ENCODE measurements at regions not wholly inside any gene's neighbourhood (a gene's known extent, or its start where the extent isn't known, plus 50 kb on each side); places are given as distances from the start of the nearest gene placed in this dataset.

DNA sequence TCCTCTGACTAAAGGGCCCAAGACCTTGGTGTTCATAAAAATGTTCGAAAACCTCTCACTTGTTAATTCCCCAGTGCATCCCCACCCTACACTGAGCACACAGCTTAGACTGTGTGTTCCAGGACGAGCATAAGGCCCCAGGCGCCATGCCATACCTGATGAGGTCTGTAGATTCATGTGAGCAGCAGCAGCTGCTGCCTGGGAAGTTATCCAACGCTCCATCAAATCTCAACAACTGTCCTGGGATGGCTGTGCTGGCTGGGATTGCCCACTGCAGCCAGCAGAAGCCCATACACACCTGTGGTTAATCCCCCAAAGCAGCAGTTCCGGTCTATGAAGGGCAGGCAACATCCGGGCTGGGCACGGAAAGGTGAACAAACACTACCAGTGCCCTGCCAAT, 391.2 kb downstream of the IL20RB start:
- no peaks in the 10 kb centered on the region for H3K27me3 ChIP-seq (ENCODE audit: insufficient read depth, low read depth, low read length)
- no peaks in the 10 kb centered on the region for H3K9me2 ChIP-seq (ENCODE audit: insufficient read depth, low read length)
- H3K9ac ChIP-seq (ENCODE audit: low read length): no peak overlapping the region
- H3K4me2 ChIP-seq (ENCODE audit: low read length): no peak overlapping the region
- TF ChIP-seq RAD21 (conservative IDR thresholded peaks at IDR 0.05) (no peak), TAF1 (IDR thresholded peaks at IDR 0.05; ENCODE audit: low read depth) (no peak), MXI1 (conservative IDR thresholded peaks at IDR 0.05; ENCODE audit: poor library complexity, severe bottlenecking) (no peak), SMC3 (conservative IDR thresholded peaks at IDR 0.05; ENCODE audit: poor library complexity) (no peak), POLR2AphosphoS5 (IDR thresholded peaks at IDR 0.05) (no peak), EZH2 (IDR thresholded peaks at IDR 0.05; ENCODE audit: borderline replicate concordance, insufficient read depth, low read length, poor library complexity, severe bottlenecking) (no peak)
- TF ChIP-seq, protein P1, sequence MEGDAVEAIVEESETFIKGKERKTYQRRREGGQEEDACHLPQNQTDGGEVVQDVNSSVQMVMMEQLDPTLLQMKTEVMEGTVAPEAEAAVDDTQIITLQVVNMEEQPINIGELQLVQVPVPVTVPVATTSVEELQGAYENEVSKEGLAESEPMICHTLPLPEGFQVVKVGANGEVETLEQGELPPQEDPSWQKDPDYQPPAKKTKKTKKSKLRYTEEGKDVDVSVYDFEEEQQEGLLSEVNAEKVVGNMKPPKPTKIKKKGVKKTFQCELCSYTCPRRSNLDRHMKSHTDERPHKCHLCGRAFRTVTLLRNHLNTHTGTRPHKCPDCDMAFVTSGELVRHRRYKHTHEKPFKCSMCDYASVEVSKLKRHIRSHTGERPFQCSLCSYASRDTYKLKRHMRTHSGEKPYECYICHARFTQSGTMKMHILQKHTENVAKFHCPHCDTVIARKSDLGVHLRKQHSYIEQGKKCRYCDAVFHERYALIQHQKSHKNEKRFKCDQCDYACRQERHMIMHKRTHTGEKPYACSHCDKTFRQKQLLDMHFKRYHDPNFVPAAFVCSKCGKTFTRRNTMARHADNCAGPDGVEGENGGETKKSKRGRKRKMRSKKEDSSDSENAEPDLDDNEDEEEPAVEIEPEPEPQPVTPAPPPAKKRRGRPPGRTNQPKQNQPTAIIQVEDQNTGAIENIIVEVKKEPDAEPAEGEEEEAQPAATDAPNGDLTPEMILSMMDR (IDR thresholded peaks at IDR 0.05; ENCODE audit: poor library complexity, severe bottlenecking): no peak
- TF ChIP-seq, protein P2, sequence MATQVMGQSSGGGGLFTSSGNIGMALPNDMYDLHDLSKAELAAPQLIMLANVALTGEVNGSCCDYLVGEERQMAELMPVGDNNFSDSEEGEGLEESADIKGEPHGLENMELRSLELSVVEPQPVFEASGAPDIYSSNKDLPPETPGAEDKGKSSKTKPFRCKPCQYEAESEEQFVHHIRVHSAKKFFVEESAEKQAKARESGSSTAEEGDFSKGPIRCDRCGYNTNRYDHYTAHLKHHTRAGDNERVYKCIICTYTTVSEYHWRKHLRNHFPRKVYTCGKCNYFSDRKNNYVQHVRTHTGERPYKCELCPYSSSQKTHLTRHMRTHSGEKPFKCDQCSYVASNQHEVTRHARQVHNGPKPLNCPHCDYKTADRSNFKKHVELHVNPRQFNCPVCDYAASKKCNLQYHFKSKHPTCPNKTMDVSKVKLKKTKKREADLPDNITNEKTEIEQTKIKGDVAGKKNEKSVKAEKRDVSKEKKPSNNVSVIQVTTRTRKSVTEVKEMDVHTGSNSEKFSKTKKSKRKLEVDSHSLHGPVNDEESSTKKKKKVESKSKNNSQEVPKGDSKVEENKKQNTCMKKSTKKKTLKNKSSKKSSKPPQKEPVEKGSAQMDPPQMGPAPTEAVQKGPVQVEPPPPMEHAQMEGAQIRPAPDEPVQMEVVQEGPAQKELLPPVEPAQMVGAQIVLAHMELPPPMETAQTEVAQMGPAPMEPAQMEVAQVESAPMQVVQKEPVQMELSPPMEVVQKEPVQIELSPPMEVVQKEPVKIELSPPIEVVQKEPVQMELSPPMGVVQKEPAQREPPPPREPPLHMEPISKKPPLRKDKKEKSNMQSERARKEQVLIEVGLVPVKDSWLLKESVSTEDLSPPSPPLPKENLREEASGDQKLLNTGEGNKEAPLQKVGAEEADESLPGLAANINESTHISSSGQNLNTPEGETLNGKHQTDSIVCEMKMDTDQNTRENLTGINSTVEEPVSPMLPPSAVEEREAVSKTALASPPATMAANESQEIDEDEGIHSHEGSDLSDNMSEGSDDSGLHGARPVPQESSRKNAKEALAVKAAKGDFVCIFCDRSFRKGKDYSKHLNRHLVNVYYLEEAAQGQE (IDR thresholded peaks at IDR 0.05; ENCODE audit: borderline replicate concordance): no peak
- H3K9me3 ChIP-seq (ENCODE audit: low read length): no peaks in the 10 kb centered on the region
- H3K79me2 ChIP-seq (replicated peaks; ENCODE audit: insufficient read depth, low read length): no peaks in the 10 kb centered on the region
- no peaks in the 10 kb centered on the region for H4K20me1 ChIP-seq (ENCODE audit: insufficient read depth)
- H2AFZ ChIP-seq (ENCODE audit: low read depth, low read length): no peak overlapping the region
- no peaks in the 10 kb centered on the region for H3K36me3 ChIP-seq (ENCODE audit: insufficient read depth, low read length)
- H3K4me3 ChIP-seq (ENCODE audit: low read length): no peak overlapping the region
- H3F3A ChIP-seq (ENCODE audit: insufficient read depth, low read length, poor library complexity, severe bottlenecking): no peaks in the 10 kb centered on the region
- no peak overlapping the region for H3K27ac ChIP-seq (ENCODE audit: low read length)

DNA sequence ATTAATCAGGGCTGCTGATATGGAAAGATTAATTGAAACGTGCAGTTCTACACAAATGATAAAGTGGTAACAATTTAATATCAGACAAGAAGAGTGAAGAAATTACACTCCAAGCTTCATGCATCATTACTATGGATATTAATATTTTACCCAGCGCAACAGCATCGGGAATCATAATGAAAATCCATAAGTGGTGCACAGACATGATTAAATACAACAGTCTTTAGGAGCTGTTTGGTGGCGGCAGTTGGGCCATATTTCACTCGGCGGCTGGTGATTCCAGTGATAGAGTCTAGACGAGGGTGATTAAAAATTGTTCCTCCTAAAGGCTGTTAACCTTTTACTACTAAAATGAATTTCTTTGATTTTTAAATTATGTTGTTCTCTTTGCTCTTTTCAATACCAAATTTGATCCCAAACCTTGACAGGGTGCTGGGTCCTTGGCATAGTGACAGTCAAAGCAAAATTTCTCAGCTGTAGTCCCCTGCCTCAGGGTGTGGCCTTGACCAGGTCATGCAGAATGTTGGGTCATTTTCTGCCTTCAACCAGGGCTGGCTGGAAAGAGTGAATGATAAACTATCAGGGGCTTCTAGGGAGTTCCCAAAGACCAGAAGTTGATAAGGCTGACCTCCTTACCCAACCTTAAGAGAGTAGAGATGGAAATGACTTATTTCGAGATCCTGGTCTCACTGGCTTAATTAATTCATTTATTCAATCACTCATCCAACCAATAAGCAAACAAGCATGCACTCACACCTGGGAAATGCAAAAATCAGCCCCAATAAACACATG, 392.0 kb downstream of the IL20RB start:
- no peak for TF ChIP-seq POLR2AphosphoS5 (IDR thresholded peaks at IDR 0.05)
- TF ChIP-seq TAF1 (IDR thresholded peaks at IDR 0.05; ENCODE audit: low read depth): no peak
- TF ChIP-seq SMC3 (conservative IDR thresholded peaks at IDR 0.05; ENCODE audit: poor library complexity): no peak
- TF ChIP-seq EZH2 (IDR thresholded peaks at IDR 0.05; ENCODE audit: borderline replicate concordance, insufficient read depth, low read length, poor library complexity, severe bottlenecking): no peak
- TF ChIP-seq, protein P1 (IDR thresholded peaks at IDR 0.05; ENCODE audit: poor library complexity, severe bottlenecking): no peak
- TF ChIP-seq MXI1 (conservative IDR thresholded peaks at IDR 0.05; ENCODE audit: poor library complexity, severe bottlenecking): no peak
- TF ChIP-seq EP300 (conservative IDR thresholded peaks at IDR 0.05; ENCODE audit: poor library complexity, severe bottlenecking): no peak
- no peak for TF ChIP-seq RAD21 (conservative IDR thresholded peaks at IDR 0.05)
- TF ChIP-seq, protein P2 (IDR thresholded peaks at IDR 0.05; ENCODE audit: borderline replicate concordance): no peak
- Histone ChIP-seq H4K20me1 (ENCODE audit: insufficient read depth) (no peaks in the 10 kb centered on the region), H3K36me3 (ENCODE audit: insufficient read depth, low read length) (no peaks in the 10 kb centered on the region), H3K4me3 (ENCODE audit: low read length) (no peak overlapping the region), H3K9me2 (ENCODE audit: insufficient read depth, low read length) (no peaks in the 10 kb centered on the region), H3F3A (ENCODE audit: insufficient read depth, low read length, poor library complexity, severe bottlenecking) (no peaks in the 10 kb centered on the region), H3K9ac (ENCODE audit: low read length) (no peak overlapping the region), H3K27me3 (ENCODE audit: insufficient read depth, low read depth, low read length) (no peaks in the 10 kb centered on the region), H3K79me2 (replicated peaks; ENCODE audit: insufficient read depth, low read length) (no peaks in the 10 kb centered on the region), H2AFZ (ENCODE audit: low read depth, low read length) (no peak overlapping the region), H3K4me2 (ENCODE audit: low read length) (no peak overlapping the region), H3K9me3 (ENCODE audit: low read length) (no peaks in the 10 kb centered on the region), H3K27ac (ENCODE audit: low read length) (no peak overlapping the region)

Measured in neural cell (in vitro differentiated cells).